WTC11 (cell line): ENCODE measurements at regions not wholly inside any gene's neighbourhood (a gene's known extent, or its start where the extent isn't known, plus 50 kb on each side); places are given as distances from the start of the nearest gene placed in this dataset.

Source experiments
- ATAC-seq: fragments of 200-7000 bp; cut with Tn5 transposase; 2 replicates; pipeline ENCODE4 v1.10.0; 2021; ENCODE audit warnings: mild to moderate bottlenecking, moderate library complexity
- CTCF ChIA-PET: fragments of 300-600 bp; sonication (Branson Sonifier 250); formaldehyde crosslinking; loops from one replicate; lab custom pipeline; 2021; ENCODE audit warnings: antibody characterized with exemption; lab: Charles Lee
- POLR2A ChIA-PET: fragments of 350-600 bp; sonication (Branson Sonifier 250); formaldehyde crosslinking; loops from one replicate; lab custom pipeline; 2021; ENCODE audit warnings: antibody characterized with exemption; lab: Charles Lee
- DNase-seq: peaks from one replicate; pipeline ENCODE4 v3.0.0; 2021; ENCODE audit warnings: low spot score
- H3K27ac Mint-ChIP-seq: 2 replicates; pipeline ENCODE4 v1.8.0; 2021; ENCODE audit warnings: mixed read lengths
- H3K27me3 Mint-ChIP-seq: 2 replicates; pipeline ENCODE4 v1.8.0; 2021; ENCODE audit warnings: low read depth, mild to moderate bottlenecking, moderate library complexity, mixed read lengths
- H3K36me3 Mint-ChIP-seq: 2 replicates; pipeline ENCODE4 v1.8.0; 2021; ENCODE audit warnings: mixed read lengths
- H3K4me1 Mint-ChIP-seq: 2 replicates; pipeline ENCODE4 v1.8.0; 2022; ENCODE audit warnings: mixed read lengths
- H3K4me3 Mint-ChIP-seq: 2 replicates; pipeline ENCODE4 v1.8.0; 2021; ENCODE audit warnings: mild to moderate bottlenecking, moderate library complexity, mixed read lengths
- H3K9me3 Mint-ChIP-seq: 2 replicates; pipeline ENCODE4 v1.8.0; 2021; ENCODE audit warnings: mixed read lengths
- ATF2 ChIP-seq: sonication (generic); formaldehyde crosslinking; IDR thresholded peaks from 2 replicates; pipeline ENCODE4 v1.8.1; 2022; ENCODE audit warnings: low read depth, missing genetic modification reagents, borderline replicate concordance
- CDX4 ChIP-seq: fragments of 250-450 bp; sonication (Bioruptor Pico); IDR thresholded peaks from 2 replicates; pipeline ENCODE4 v1.9.0; 2021; ENCODE audit warnings: moderate library complexity, mild to moderate bottlenecking, inconsistent platforms, borderline replicate concordance
- ERG ChIP-seq: fragments of 250-450 bp; sonication (Bioruptor Pico); IDR thresholded peaks from 2 replicates; pipeline ENCODE4 v1.8.0; 2021; ENCODE audit warnings: mild to moderate bottlenecking
- FOXJ3 ChIP-seq: sonication (generic); formaldehyde crosslinking; IDR thresholded peaks from 2 replicates; pipeline ENCODE4 v1.9.0; 2021; ENCODE audit warnings: missing genetic modification reagents, mild to moderate bottlenecking, borderline replicate concordance
- FOXP1 ChIP-seq: sonication (generic); formaldehyde crosslinking; IDR thresholded peaks from 2 replicates; pipeline ENCODE4 v1.8.0; 2022; ENCODE audit warnings: missing genetic modification reagents, mild to moderate bottlenecking, moderate library complexity, borderline replicate concordance
- GABPB1 ChIP-seq: sonication (generic); formaldehyde crosslinking; IDR thresholded peaks from 2 replicates; pipeline ENCODE4 v1.8.1; 2023; ENCODE audit warnings: mild to moderate bottlenecking, missing genetic modification reagents
- NFYB ChIP-seq: sonication (generic); formaldehyde crosslinking; conservative IDR thresholded peaks from 2 replicates; pipeline ENCODE4 v1.8.0; 2022; ENCODE audit warnings: low read depth, missing genetic modification reagents
- TCF7 ChIP-seq: sonication (generic); formaldehyde crosslinking; IDR thresholded peaks from 2 replicates; pipeline ENCODE4 v1.8.0; 2022; ENCODE audit warnings: mild to moderate bottlenecking, low read depth, missing genetic modification reagents, moderate library complexity
- TP53 ChIP-seq: sonication (generic); formaldehyde crosslinking; IDR thresholded peaks from 2 replicates; pipeline ENCODE4 v1.8.1; 2023; ENCODE audit warnings: mild to moderate bottlenecking, missing genetic modification reagents
- ZNF232 ChIP-seq: sonication (generic); formaldehyde crosslinking; IDR thresholded peaks from 2 replicates; pipeline ENCODE4 v1.8.0; 2022; ENCODE audit warnings: mild to moderate bottlenecking, missing genetic modification reagents
- ZNF416 ChIP-seq: fragments of 250-450 bp; sonication (Bioruptor Pico); IDR thresholded peaks from 2 replicates; pipeline ENCODE4 v1.9.0; 2021; ENCODE audit warnings: mild to moderate bottlenecking, inconsistent platforms
- TF ChIP-seq, protein P1 (sequence below): sonication (generic); formaldehyde crosslinking; IDR thresholded peaks from 2 replicates; pipeline ENCODE4 v1.8.0; 2023; ENCODE audit warnings: missing genetic modification reagents, mild to moderate bottlenecking, borderline replicate concordance
- TF ChIP-seq, protein P2 (sequence below): sonication (generic); formaldehyde crosslinking; IDR thresholded peaks from 2 replicates; pipeline ENCODE4 v1.8.1; 2022; ENCODE audit warnings: mild to moderate bottlenecking, missing genetic modification reagents, moderate library complexity, borderline replicate concordance

DNA sequence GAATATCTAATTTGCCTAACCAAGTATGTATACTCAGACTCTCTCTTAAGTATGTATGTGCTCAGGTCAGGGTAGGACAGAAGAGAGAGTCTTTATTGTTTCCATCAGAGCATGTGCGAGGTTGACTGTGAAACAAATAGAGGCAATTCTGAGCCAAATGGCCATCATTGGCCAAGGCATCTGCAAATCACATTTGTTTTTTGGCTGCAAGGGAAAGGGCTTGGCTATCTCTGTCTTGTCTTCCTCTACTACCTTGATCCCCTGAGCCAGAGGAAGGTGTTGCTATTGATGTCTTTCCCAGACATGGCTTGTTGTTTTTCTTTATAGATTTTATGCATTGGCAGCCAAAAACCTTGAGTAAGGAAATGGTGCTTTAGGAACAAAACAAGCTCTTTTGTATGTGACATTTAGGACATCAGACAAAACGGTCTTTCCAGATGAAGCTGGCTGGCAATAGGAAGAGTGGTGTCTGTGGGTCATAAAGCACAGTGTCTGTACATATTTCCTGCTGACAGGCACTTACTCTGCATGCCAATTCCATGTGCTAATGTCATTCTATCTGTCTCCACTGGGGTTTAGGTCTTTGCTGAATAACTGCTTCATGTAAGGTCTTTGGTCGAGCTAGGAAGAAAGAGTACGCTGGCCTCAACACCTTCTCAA lies 163.3 kb downstream of the BRINP2 start:
- ATAC-seq (peak; percentile 36; the same call in 1 of the 2 replicates), DNase-seq (no peak)
- no peaks in the 10 kb centered on the region for H3K4me1 Mint-ChIP-seq
- POLR2A ChIA-PET = no interaction called here
- TF ChIP-seq FOXP1 (CRISPR knock-in tag) (no peak), ZNF416 (CRISPR knock-in tag) (no peak), ERG (CRISPR knock-in tag) (no peak), GABPB1 (CRISPR knock-in tag) (no peak), ZNF232 (CRISPR knock-in tag) (no peak), FOXJ3 (no peak), NFYB (CRISPR knock-in tag) (no peak), ATF2 (CRISPR knock-in tag) (no peak), TP53 (CRISPR knock-in tag) (no peak), TCF7 (CRISPR knock-in tag) (no peak), CDX4 (CRISPR knock-in tag) (no peak)
- TF ChIP-seq, protein P1, sequence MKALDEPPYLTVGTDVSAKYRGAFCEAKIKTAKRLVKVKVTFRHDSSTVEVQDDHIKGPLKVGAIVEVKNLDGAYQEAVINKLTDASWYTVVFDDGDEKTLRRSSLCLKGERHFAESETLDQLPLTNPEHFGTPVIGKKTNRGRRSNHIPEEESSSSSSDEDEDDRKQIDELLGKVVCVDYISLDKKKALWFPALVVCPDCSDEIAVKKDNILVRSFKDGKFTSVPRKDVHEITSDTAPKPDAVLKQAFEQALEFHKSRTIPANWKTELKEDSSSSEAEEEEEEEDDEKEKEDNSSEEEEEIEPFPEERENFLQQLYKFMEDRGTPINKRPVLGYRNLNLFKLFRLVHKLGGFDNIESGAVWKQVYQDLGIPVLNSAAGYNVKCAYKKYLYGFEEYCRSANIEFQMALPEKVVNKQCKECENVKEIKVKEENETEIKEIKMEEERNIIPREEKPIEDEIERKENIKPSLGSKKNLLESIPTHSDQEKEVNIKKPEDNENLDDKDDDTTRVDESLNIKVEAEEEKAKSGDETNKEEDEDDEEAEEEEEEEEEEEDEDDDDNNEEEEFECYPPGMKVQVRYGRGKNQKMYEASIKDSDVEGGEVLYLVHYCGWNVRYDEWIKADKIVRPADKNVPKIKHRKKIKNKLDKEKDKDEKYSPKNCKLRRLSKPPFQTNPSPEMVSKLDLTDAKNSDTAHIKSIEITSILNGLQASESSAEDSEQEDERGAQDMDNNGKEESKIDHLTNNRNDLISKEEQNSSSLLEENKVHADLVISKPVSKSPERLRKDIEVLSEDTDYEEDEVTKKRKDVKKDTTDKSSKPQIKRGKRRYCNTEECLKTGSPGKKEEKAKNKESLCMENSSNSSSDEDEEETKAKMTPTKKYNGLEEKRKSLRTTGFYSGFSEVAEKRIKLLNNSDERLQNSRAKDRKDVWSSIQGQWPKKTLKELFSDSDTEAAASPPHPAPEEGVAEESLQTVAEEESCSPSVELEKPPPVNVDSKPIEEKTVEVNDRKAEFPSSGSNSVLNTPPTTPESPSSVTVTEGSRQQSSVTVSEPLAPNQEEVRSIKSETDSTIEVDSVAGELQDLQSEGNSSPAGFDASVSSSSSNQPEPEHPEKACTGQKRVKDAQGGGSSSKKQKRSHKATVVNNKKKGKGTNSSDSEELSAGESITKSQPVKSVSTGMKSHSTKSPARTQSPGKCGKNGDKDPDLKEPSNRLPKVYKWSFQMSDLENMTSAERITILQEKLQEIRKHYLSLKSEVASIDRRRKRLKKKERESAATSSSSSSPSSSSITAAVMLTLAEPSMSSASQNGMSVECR = no peak
- TF ChIP-seq, protein P2, sequence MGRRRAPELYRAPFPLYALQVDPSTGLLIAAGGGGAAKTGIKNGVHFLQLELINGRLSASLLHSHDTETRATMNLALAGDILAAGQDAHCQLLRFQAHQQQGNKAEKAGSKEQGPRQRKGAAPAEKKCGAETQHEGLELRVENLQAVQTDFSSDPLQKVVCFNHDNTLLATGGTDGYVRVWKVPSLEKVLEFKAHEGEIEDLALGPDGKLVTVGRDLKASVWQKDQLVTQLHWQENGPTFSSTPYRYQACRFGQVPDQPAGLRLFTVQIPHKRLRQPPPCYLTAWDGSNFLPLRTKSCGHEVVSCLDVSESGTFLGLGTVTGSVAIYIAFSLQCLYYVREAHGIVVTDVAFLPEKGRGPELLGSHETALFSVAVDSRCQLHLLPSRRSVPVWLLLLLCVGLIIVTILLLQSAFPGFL (CRISPR knock-in tag) = no peak
- TF ChIP-seq, all 79 proteins: peak for 0
- Mint-ChIP-seq H3K36me3 (no peaks in the 10 kb centered on the region), H3K4me3 (no peak overlapping the region), H3K9me3 (no peaks in the 10 kb centered on the region), H3K27ac (no peak overlapping the region), H3K27me3 (no peaks in the 10 kb centered on the region; the same call in 1 of the 2 replicates)
- CTCF ChIA-PET = no interaction called here
